Hepatocyte (in vitro differentiated cells): ENCODE measurements at regions not wholly inside any gene's neighbourhood (a gene's known extent, or its start where the extent isn't known, plus 50 kb on each side); places are given as distances from the start of the nearest gene placed in this dataset.

Source experiments
- DNase-seq: peaks from one replicate; pipeline ENCODE4 v3.0.0-alpha.2; 2016; ENCODE audit warnings: low spot score
- H2AFZ ChIP-seq: fragments of 200-600 bp; sonication (generic); 2 replicates; pipeline ENCODE4 v1.6.0; 2016; ENCODE audit warnings: antibody characterized with exemption, mild to moderate bottlenecking
- H3K27ac ChIP-seq: fragments of 200-600 bp; sonication (generic); 2 replicates; pipeline ENCODE4 v1.5.1; 2016; ENCODE audit warnings: mild to moderate bottlenecking
- H3K27me3 ChIP-seq: fragments of 200-600 bp; sonication (generic); 2 replicates; pipeline ENCODE4 v1.6.1; 2016
- H3K36me3 ChIP-seq: fragments of 200-600 bp; sonication (generic); replicated peaks from 2 replicates; pipeline ENCODE4 v1.5.1; 2016; ENCODE audit warnings: low read depth; ENCODE audit not compliant: insufficient read depth
- H3K4me1 ChIP-seq: fragments of 200-600 bp; sonication (generic); 2 replicates; pipeline ENCODE4 v1.5.1; 2016; ENCODE audit warnings: mild to moderate bottlenecking, moderate library complexity; ENCODE audit not compliant: insufficient read depth
- H3K4me2 ChIP-seq: fragments of 200-600 bp; sonication (generic); 2 replicates; pipeline ENCODE4 v1.6.0; 2016
- H3K4me3 ChIP-seq: fragments of 200-600 bp; sonication (generic); 2 replicates; pipeline ENCODE4 v1.5.1; 2016; ENCODE audit warnings: mild to moderate bottlenecking
- H3K79me2 ChIP-seq: fragments of 200-600 bp; sonication (generic); 2 replicates; pipeline ENCODE4 v1.6.0; 2017; ENCODE audit warnings: mild to moderate bottlenecking
- H3K9me2 ChIP-seq: fragments of 200-600 bp; sonication (generic); replicated peaks from 2 replicates; pipeline ENCODE4 v1.6.0; 2017; ENCODE audit warnings: mild to moderate bottlenecking; ENCODE audit not compliant: insufficient read depth
- H3K9me3 ChIP-seq: fragments of 200-600 bp; sonication (generic); 2 replicates; pipeline ENCODE4 v1.5.1; 2016; ENCODE audit warnings: low read depth, mild to moderate bottlenecking
- H4K20me1 ChIP-seq: fragments of 200-600 bp; sonication (generic); 2 replicates; pipeline ENCODE4 v1.6.0; 2016; ENCODE audit warnings: mild to moderate bottlenecking; ENCODE audit not compliant: insufficient read depth, poor library complexity, severe bottlenecking
- CTCF ChIP-seq: fragments of 200-600 bp; sonication (generic); IDR thresholded peaks from 2 replicates; pipeline ENCODE4 v1.5.1; 2016; ENCODE audit warnings: antibody characterized with exemption, mild to moderate bottlenecking; ENCODE audit not compliant: poor library complexity
- EZH2 ChIP-seq: fragments of 200-600 bp; sonication (generic); IDR thresholded peaks from 2 replicates; pipeline ENCODE4 v1.6.1; 2016; ENCODE audit warnings: antibody characterized with exemption, mild to moderate bottlenecking, borderline replicate concordance
- EZH2phosphoT487 ChIP-seq: fragments of 200-600 bp; sonication (generic); IDR thresholded peaks from one replicate; pipeline ENCODE4 v1.6.1; 2018; ENCODE audit warnings: antibody characterized with exemption, mild to moderate bottlenecking, low read depth, moderate library complexity; ENCODE audit not compliant: unreplicated experiment, severe bottlenecking
- WGBS: methylation state at CpG from one replicate; pipeline ENCODE4 v1.1.6; 2016; ENCODE audit warnings: low lambda C conversion rate; ENCODE audit errors: missing lambda C conversion rate; 5-methylcytosine and 5-hydroxymethylcytosine counted together

GRCh38 chr11:42669248-42669976 is 642.4 kb upstream of the API5 start:
- Histone ChIP-seq H3K9me3 (no peaks in the 10 kb centered on the region), H3K4me3 (no peak overlapping the region), H3K4me1 (no peaks in the 10 kb centered on the region), H3K9me2 (no peaks in the 10 kb centered on the region), H3K4me2 (no peak overlapping the region), H4K20me1 (no peaks in the 10 kb centered on the region), H2AFZ (no peak overlapping the region), H3K27ac (no peak overlapping the region), H3K36me3 (no peaks in the 10 kb centered on the region), H3K79me2 (no peaks in the 10 kb centered on the region), H3K27me3 (no peaks in the 10 kb centered on the region)
- TF ChIP-seq CTCF (no peak), EZH2phosphoT487 (no peak), EZH2 (no peak)
- DNase-seq = no peak
- WGBS = 73% methylated on average over 7 of the region's 7 CpGs

- Histone ChIP-seq H2AFZ (no peak overlapping the region), H3K9me2 (no peaks in the 10 kb centered on the region), H3K36me3 (no peaks in the 10 kb centered on the region), H3K27ac (no peak overlapping the region), H3K4me3 (no peak overlapping the region), H3K79me2 (no peaks in the 10 kb centered on the region), H3K4me2 (no peak overlapping the region), H3K27me3 (no peaks in the 10 kb centered on the region), H3K4me1 (no peaks in the 10 kb centered on the region), H3K9me3 (no peaks in the 10 kb centered on the region), H4K20me1 (no peaks in the 10 kb centered on the region)
- WGBS = 77% methylated on average over 2 of the region's 2 CpGs
- no peak for DNase-seq
- TF ChIP-seq CTCF (no peak), EZH2 (no peak), EZH2phosphoT487 (no peak)
These were observed 637.4 kb upstream of the API5 start for GRCh38 chr11:42674436-42674835.

GRCh38 chr11:42707541-42707940 is 604.3 kb upstream of the API5 start:
- Histone ChIP-seq H3K4me2 (no peak overlapping the region), H3K4me3 (no peak overlapping the region), H3K79me2 (no peaks in the 10 kb centered on the region), H3K9me2 (no peaks in the 10 kb centered on the region), H3K4me1 (no peaks in the 10 kb centered on the region), H2AFZ (no peak overlapping the region), H3K9me3 (no peaks in the 10 kb centered on the region), H4K20me1 (no peaks in the 10 kb centered on the region), H3K27ac (no peak overlapping the region), H3K27me3 (no peaks in the 10 kb centered on the region), H3K36me3 (no peaks in the 10 kb centered on the region)
- no peak for TF ChIP-seq EZH2phosphoT487
- no peak for TF ChIP-seq CTCF
- TF ChIP-seq EZH2 = no peak
- DNase-seq = no peak
- WGBS = 97% methylated on average over 2 of the region's 2 CpGs
